ENCODE measurements at regions not wholly inside any gene's neighbourhood (a gene's known extent, or its start where the extent isn't known, plus 50 kb on each side); places are given as distances from the start of the nearest gene placed in this dataset.
"Not testable (repeated sequence)": the region's sequence is repeated elsewhere in the genome, so short reads cannot be mapped to it uniquely, and the experiment has no call there.

DNA sequence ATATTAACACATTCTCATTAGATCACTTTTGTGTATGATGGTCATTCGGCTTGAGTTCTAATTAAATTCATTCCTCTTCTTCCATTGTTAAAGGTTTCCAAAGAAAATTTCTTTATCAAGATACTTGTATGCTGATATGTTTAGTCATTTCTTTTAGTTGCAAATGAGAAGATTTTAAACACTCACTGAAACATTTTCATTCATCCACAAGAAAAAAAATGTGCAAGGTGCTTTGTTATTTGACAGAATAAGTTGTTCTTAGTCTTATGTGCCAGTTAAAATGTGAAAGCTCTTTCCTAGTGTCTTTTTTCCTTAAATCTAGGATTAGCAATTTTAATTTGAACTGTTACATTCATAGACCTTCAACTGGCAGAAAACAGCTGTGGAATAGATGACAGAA, 727.0 kb upstream of the NEGR1 start:
- in situ Hi-C loops (cut with MboI): no loop called here
- Histone ChIP-seq H3K9me3 (ENCODE audit: low read depth) (no peaks in the 10 kb centered on the region), H3K79me2 (ENCODE audit: insufficient read depth) (no peaks in the 10 kb centered on the region), H2AFZ (no peak overlapping the region), H3K27me3 (replicated peaks; ENCODE audit: insufficient read depth) (no peaks in the 10 kb centered on the region), H4K20me1 (ENCODE audit: insufficient read depth) (no peaks in the 10 kb centered on the region), H3K27ac (no peak overlapping the region), H3K9me2 (ENCODE audit: insufficient read depth) (no peaks in the 10 kb centered on the region), H3K4me3 (no peak overlapping the region), H3K9ac (no peak overlapping the region), H3F3A (ENCODE audit: insufficient read depth) (no peaks in the 10 kb centered on the region), H3K4me1 (ENCODE audit: insufficient read depth) (no peaks in the 10 kb centered on the region), H3K4me2 (ENCODE audit: unreplicated experiment) (no peak overlapping the region), H3K36me3 (ENCODE audit: low read depth) (no peaks in the 10 kb centered on the region)
- no peak for DNase-seq
- TF ChIP-seq EZH2 (IDR thresholded peaks at IDR 0.05; ENCODE audit: insufficient read depth, poor library complexity, severe bottlenecking) (no peak), EZH2phosphoT487 (IDR thresholded peaks at IDR 0.05; ENCODE audit: insufficient read depth, low read depth) (no peak)
- 13% methylated on average over 1 of the region's 1 CpG for WGBS, 2 experiments (ENCODE audit: low coverage in 1 of 2, low lambda C conversion rate in 2 of 2, missing lambda C conversion rate in 2 of 2)

GRCh38 chr1:72997624-72998023, 715.3 kb upstream of the NEGR1 start:
- H3F3A ChIP-seq (ENCODE audit: insufficient read depth): no peaks in the 10 kb centered on the region
- no peaks in the 10 kb centered on the region for H3K36me3 ChIP-seq (ENCODE audit: low read depth)
- no peak overlapping the region for H3K27ac ChIP-seq
- no peak for TF ChIP-seq EZH2phosphoT487 (IDR thresholded peaks at IDR 0.05; ENCODE audit: insufficient read depth, low read depth)
- no peak for TF ChIP-seq EZH2 (IDR thresholded peaks at IDR 0.05; ENCODE audit: insufficient read depth, poor library complexity, severe bottlenecking)
- no peak overlapping the region for H3K4me3 ChIP-seq
- in situ Hi-C loops (cut with MboI): no loop called here
- H3K79me2 ChIP-seq (ENCODE audit: insufficient read depth): no peaks in the 10 kb centered on the region
- no peaks in the 10 kb centered on the region for H3K9me2 ChIP-seq (ENCODE audit: insufficient read depth)
- H3K4me1 ChIP-seq (ENCODE audit: insufficient read depth): no peaks in the 10 kb centered on the region
- 20 to 23% methylated on average over 4 of the region's 4 CpGs for WGBS, 2 experiments (ENCODE audit: low coverage in 1 of 2, low lambda C conversion rate in 2 of 2, missing lambda C conversion rate in 2 of 2)
- H3K9ac ChIP-seq: no peak overlapping the region
- DNase-seq: no peak
- H4K20me1 ChIP-seq (ENCODE audit: insufficient read depth): no peaks in the 10 kb centered on the region
- no peaks in the 10 kb centered on the region for H3K9me3 ChIP-seq (ENCODE audit: low read depth)
- H3K27me3 ChIP-seq (replicated peaks; ENCODE audit: insufficient read depth): no peaks in the 10 kb centered on the region
- no peak overlapping the region for H3K4me2 ChIP-seq (ENCODE audit: unreplicated experiment)
- H2AFZ ChIP-seq: no peak overlapping the region

- DNase-seq: no peak
- Histone ChIP-seq H3K9me2 (ENCODE audit: insufficient read depth) (no peaks in the 10 kb centered on the region), H3K4me1 (ENCODE audit: insufficient read depth) (no peaks in the 10 kb centered on the region), H3K27ac (no peak overlapping the region), H4K20me1 (ENCODE audit: insufficient read depth) (no peaks in the 10 kb centered on the region), H3F3A (ENCODE audit: insufficient read depth) (no peaks in the 10 kb centered on the region), H3K4me3 (no peak overlapping the region), H3K9ac (no peak overlapping the region), H3K4me2 (ENCODE audit: unreplicated experiment) (no peak overlapping the region), H3K9me3 (ENCODE audit: low read depth) (no peaks in the 10 kb centered on the region), H3K27me3 (replicated peaks; ENCODE audit: insufficient read depth) (no peaks in the 10 kb centered on the region), H3K36me3 (ENCODE audit: low read depth) (no peaks in the 10 kb centered on the region), H3K79me2 (ENCODE audit: insufficient read depth) (no peaks in the 10 kb centered on the region), H2AFZ (no peak overlapping the region)
- in situ Hi-C loops (cut with MboI): no loop called here
- no peak for TF ChIP-seq EZH2phosphoT487 (IDR thresholded peaks at IDR 0.05; ENCODE audit: insufficient read depth, low read depth)
- TF ChIP-seq EZH2 (IDR thresholded peaks at IDR 0.05; ENCODE audit: insufficient read depth, poor library complexity, severe bottlenecking): no peak
- WGBS, 2 experiments (ENCODE audit: low coverage in 1 of 2, low lambda C conversion rate in 2 of 2, missing lambda C conversion rate in 2 of 2): 31 to 33% methylated on average over 3 of the region's 3 CpGs
Measured at GRCh38 chr1:72997041-72997440, 714.7 kb upstream of the NEGR1 start.

DNA sequence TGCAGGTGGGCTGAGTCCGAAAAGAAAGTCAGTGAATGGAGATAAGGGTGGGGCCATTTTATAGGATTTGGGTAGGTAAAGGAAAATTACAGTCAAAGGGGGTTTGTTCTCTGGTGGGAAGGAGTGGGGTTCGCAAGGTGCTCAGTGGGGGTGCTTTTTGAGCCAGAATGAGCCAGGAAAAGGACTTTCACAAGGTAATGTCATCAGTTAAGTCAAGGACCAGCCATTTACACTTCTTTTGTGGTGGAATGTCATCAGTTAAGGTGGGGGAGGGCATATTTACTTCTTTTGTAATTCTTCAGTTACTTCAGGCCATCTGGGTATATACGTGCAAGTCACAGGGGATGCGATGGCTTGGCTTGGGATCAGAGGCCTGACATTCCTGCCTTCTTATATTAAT, 705.5 kb upstream of the NEGR1 start:
- not testable (repeated sequence) for H3K27ac ChIP-seq

DNA sequence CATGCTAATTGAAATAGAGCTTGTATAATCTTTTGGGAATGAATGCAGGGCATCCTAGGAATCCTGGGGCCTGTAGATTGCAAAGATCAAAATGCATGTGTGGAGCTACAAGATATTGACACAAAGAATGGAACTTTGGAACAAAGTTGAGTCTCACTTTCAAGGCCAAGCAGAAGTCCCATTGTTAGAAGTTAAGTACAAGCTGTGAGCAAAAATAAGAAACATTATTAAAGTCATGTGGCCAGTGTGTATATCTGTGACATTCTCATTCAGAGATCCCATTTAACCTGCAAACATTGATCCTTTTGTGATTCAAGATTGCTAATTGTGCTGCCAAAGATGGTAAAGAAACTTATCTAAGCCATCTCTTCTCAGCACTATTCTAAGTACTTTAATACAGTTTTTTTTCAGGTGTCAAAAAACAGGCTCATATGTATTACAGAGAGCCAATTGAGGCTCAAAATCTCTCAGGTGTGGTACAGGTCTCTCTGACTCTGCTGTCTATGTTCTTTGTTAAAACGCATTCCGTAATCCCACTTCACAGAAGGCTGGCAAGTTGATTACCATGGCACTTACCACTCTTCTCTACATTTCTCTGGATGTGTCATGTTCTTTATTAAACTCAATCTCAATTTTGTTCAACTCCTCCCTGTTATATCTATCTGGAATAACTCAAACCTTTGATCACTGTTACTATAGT, 704.4 kb upstream of the NEGR1 start:
- H3K27ac ChIP-seq: no peak overlapping the region

More for the DNA sequence above, 705.5 kb upstream of the NEGR1 start:
- in situ Hi-C loops (cut with MboI); H4K20me1 ChIP-seq (ENCODE audit: insufficient read depth); H3K9ac ChIP-seq; H3K4me1 ChIP-seq (ENCODE audit: insufficient read depth); H3K4me3 ChIP-seq; H3K4me2 ChIP-seq (ENCODE audit: unreplicated experiment); H3K27me3 ChIP-seq (replicated peaks; ENCODE audit: insufficient read depth); DNase-seq; H3K36me3 ChIP-seq (ENCODE audit: low read depth); H2AFZ ChIP-seq; H3K9me2 ChIP-seq (ENCODE audit: insufficient read depth); H3K79me2 ChIP-seq (ENCODE audit: insufficient read depth); H3K9me3 ChIP-seq (ENCODE audit: low read depth); H3F3A ChIP-seq (ENCODE audit: insufficient read depth): not testable (repeated sequence)
- WGBS, 2 experiments (ENCODE audit: low coverage in 1 of 2, low lambda C conversion rate in 2 of 2, missing lambda C conversion rate in 2 of 2): 39 to 45% methylated on average over 4 of the region's 4 CpGs

DNA sequence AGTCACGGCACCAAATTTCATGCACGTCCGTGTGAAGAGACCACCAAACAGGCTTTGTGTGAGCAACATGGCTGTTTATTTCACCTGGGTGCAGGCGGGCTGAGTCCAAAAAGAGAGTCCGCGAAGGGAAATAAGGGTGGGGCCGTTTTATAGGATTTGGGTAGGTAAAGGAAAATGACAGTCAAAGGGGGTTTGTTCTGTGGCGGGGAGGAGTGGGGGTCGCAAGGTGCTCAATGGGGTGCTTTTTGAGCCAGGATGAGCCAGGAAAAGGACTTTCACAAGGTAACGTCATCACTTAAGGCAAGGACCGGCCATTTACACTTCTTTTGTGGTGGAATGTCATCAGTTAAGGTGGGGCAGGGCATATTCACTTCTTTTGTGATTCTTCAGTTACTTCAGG, 702.7 kb upstream of the NEGR1 start:
- H4K20me1 ChIP-seq (ENCODE audit: insufficient read depth); H3K36me3 ChIP-seq (ENCODE audit: low read depth); H3K27me3 ChIP-seq (replicated peaks; ENCODE audit: insufficient read depth); H3K4me2 ChIP-seq (ENCODE audit: unreplicated experiment); in situ Hi-C loops (cut with MboI); H2AFZ ChIP-seq; H3K79me2 ChIP-seq (ENCODE audit: insufficient read depth); H3K4me1 ChIP-seq (ENCODE audit: insufficient read depth); H3K9me3 ChIP-seq (ENCODE audit: low read depth); H3K9me2 ChIP-seq (ENCODE audit: insufficient read depth); H3K9ac ChIP-seq; H3K27ac ChIP-seq; H3K4me3 ChIP-seq; DNase-seq; H3F3A ChIP-seq (ENCODE audit: insufficient read depth): not testable (repeated sequence)
- 46 to 54% methylated on average over 11 of the region's 11 CpGs for WGBS, 2 experiments (ENCODE audit: low coverage in 1 of 2, low lambda C conversion rate in 2 of 2, missing lambda C conversion rate in 2 of 2)

More for the DNA sequence above, 704.4 kb upstream of the NEGR1 start:
- Histone ChIP-seq H4K20me1 (ENCODE audit: insufficient read depth) (no peaks in the 10 kb centered on the region), H2AFZ (no peak overlapping the region), H3K9ac (no peak overlapping the region), H3K4me2 (ENCODE audit: unreplicated experiment) (no peak overlapping the region), H3F3A (ENCODE audit: insufficient read depth) (no peaks in the 10 kb centered on the region), H3K79me2 (ENCODE audit: insufficient read depth) (no peaks in the 10 kb centered on the region), H3K4me1 (ENCODE audit: insufficient read depth) (no peaks in the 10 kb centered on the region), H3K4me3 (no peak overlapping the region), H3K36me3 (ENCODE audit: low read depth) (no peaks in the 10 kb centered on the region), H3K27me3 (replicated peaks; ENCODE audit: insufficient read depth) (no peaks in the 10 kb centered on the region), H3K9me3 (ENCODE audit: low read depth) (no peaks in the 10 kb centered on the region), H3K9me2 (ENCODE audit: insufficient read depth) (no peaks in the 10 kb centered on the region)
- in situ Hi-C loops (cut with MboI): no loop called here
- 46 to 63% methylated on average over 2 of the region's 2 CpGs for WGBS, 2 experiments (ENCODE audit: low coverage in 1 of 2, low lambda C conversion rate in 2 of 2, missing lambda C conversion rate in 2 of 2)
- no peak for TF ChIP-seq EZH2 (IDR thresholded peaks at IDR 0.05; ENCODE audit: insufficient read depth, poor library complexity, severe bottlenecking)
- TF ChIP-seq EZH2phosphoT487 (IDR thresholded peaks at IDR 0.05; ENCODE audit: insufficient read depth, low read depth): no peak
- no peak for DNase-seq

DNA sequence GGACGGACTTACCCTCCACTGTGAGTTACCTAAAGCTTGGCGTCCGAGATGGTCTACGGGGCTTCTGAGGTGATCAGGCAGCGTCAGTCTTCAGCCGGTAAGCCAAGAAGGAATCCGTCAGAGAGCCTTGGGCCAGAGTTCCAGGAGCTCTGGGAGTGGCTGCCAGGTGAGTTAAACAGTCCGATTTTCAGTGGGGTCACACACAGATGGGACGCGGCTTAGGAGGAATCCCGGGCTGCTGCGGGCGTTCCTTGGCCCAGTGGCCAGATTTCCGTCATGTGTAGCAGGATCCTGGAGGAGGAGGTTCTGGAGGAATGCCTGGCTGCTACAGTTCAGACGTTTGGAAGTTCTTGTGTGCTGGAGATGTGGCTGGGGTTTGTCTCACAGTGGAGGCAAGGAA, 700.7 kb upstream of the NEGR1 start:
- H3K9me2 ChIP-seq (ENCODE audit: insufficient read depth); H2AFZ ChIP-seq; H3K4me2 ChIP-seq (ENCODE audit: unreplicated experiment); in situ Hi-C loops (cut with MboI); H3K27ac ChIP-seq; H3K9ac ChIP-seq; H3K4me1 ChIP-seq (ENCODE audit: insufficient read depth); H3K36me3 ChIP-seq (ENCODE audit: low read depth); H3K9me3 ChIP-seq (ENCODE audit: low read depth); H4K20me1 ChIP-seq (ENCODE audit: insufficient read depth); H3K79me2 ChIP-seq (ENCODE audit: insufficient read depth); H3K27me3 ChIP-seq (replicated peaks; ENCODE audit: insufficient read depth); DNase-seq; H3K4me3 ChIP-seq; H3F3A ChIP-seq (ENCODE audit: insufficient read depth): not testable (repeated sequence)
- 47 to 50% methylated on average over 15 of the region's 15 CpGs for WGBS, 2 experiments (ENCODE audit: low coverage in 1 of 2, low lambda C conversion rate in 2 of 2, missing lambda C conversion rate in 2 of 2)
